ENCODE measurements at regions not wholly inside any gene's neighbourhood (a gene's known extent, or its start where the extent isn't known, plus 50 kb on each side); places are given as distances from the start of the nearest gene placed in this dataset.

DNA sequence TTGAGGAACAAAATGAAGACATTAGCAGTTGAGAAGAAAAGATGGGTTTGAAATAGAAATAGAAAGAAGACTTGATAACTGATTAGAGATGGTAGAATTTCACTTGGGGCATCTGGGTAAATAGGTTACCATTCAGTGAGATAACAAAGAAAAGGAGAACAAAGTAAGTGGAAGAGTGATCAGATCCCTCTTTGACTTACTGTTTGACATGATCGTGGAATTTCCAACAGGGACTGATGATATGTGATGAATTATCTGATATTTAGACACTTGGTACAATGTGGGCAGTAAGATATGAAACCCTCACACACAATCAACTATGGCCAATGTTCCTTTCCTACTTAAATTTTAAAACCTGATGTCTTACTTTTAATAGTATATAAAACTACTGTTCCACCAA, 70.1 kb upstream of the STARD4 start:
- Histone ChIP-seq H3K9me3 (no peaks in the 10 kb centered on the region), H3K27ac (no peak overlapping the region), H3K4me1 (ENCODE audit: control insufficient read depth in 1 of 2, low read depth in 2 of 2) (peaks cover 7 to 8% of the 10 kb centered on the region in 2 donors), H3K4me3 (no peak overlapping the region), H3K36me3 (no peaks in the 10 kb centered on the region), H3K27me3 (replicated peaks; ENCODE audit: insufficient read depth) (no peaks in the 10 kb centered on the region)
- DNase-seq (ENCODE audit: low spot score) (no peak), ATAC-seq (ENCODE audit: insufficient number of reproducible peaks, low FRiP score, low read depth) (no peak)
- TF ChIP-seq, protein P1, sequence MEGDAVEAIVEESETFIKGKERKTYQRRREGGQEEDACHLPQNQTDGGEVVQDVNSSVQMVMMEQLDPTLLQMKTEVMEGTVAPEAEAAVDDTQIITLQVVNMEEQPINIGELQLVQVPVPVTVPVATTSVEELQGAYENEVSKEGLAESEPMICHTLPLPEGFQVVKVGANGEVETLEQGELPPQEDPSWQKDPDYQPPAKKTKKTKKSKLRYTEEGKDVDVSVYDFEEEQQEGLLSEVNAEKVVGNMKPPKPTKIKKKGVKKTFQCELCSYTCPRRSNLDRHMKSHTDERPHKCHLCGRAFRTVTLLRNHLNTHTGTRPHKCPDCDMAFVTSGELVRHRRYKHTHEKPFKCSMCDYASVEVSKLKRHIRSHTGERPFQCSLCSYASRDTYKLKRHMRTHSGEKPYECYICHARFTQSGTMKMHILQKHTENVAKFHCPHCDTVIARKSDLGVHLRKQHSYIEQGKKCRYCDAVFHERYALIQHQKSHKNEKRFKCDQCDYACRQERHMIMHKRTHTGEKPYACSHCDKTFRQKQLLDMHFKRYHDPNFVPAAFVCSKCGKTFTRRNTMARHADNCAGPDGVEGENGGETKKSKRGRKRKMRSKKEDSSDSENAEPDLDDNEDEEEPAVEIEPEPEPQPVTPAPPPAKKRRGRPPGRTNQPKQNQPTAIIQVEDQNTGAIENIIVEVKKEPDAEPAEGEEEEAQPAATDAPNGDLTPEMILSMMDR (IDR thresholded peaks at IDR 0.05): no peak

DNA sequence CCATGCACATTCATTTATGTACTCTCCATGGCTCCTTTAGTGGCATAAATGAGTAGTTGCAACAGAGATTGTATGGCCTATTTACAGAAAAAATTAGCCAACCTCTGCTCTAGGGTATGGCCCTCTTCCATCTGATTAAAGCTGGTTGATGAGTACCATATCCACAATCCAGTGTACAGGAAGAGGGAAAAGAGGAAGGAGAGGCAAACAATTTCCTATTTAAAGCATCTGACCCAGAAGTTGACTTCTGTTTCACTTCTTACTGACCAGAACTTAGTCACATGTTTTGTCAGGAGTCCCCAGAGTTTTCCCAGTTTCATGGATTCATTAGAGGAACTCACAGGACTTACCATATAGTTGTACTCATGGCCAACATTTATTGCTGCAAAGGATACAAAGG, 68.6 kb upstream of the STARD4 start:
- H3K27ac ChIP-seq: no peak overlapping the region
- no peaks in the 10 kb centered on the region for H3K9me3 ChIP-seq
- DNase-seq (ENCODE audit: low spot score) (no peak), ATAC-seq (ENCODE audit: insufficient number of reproducible peaks, low FRiP score, low read depth) (no peak)
- H3K27me3 ChIP-seq (replicated peaks; ENCODE audit: insufficient read depth): no peaks in the 10 kb centered on the region
- H3K4me3 ChIP-seq: no peak overlapping the region
- H3K36me3 ChIP-seq: no peaks in the 10 kb centered on the region
- peaks cover 7 to 8% of the 10 kb centered on the region in 2 donors for H3K4me1 ChIP-seq (ENCODE audit: control insufficient read depth in 1 of 2, low read depth in 2 of 2)
- TF ChIP-seq, protein P1 (IDR thresholded peaks at IDR 0.05): no peak

DNA sequence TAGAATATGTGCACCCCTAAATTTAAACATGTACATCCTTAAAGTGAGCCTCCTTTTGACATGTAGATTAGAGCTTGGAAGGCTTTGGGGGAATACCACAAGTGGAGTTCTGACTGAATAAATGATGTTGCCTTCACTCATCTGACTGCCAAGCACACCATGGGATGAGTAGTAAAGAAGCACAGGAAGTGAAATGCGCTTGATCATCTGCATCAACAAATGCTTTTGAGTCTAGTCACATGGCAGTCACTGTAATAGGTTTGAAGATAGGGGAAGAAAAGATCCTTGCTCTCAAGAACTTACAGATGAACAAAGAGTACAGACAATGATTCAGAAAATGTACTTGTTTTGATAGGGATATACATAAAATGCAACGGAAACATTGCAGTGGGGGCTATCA, 62.0 kb upstream of the STARD4 start:
- no peak for ATAC-seq (ENCODE audit: insufficient number of reproducible peaks, low FRiP score, low read depth)
- H3K9me3 ChIP-seq: no peaks in the 10 kb centered on the region
- TF ChIP-seq, protein P1 (IDR thresholded peaks at IDR 0.05): no peak
- H3K36me3 ChIP-seq: no peaks in the 10 kb centered on the region
- DNase-seq (ENCODE audit: low spot score): no peak
- no peaks in the 10 kb centered on the region for H3K27me3 ChIP-seq (replicated peaks; ENCODE audit: insufficient read depth)
- H3K4me3 ChIP-seq: no peak overlapping the region
- H3K27ac ChIP-seq: no peak overlapping the region
- no peaks in the 10 kb centered on the region for H3K4me1 ChIP-seq (ENCODE audit: control insufficient read depth in 1 of 2, low read depth in 2 of 2)

DNA sequence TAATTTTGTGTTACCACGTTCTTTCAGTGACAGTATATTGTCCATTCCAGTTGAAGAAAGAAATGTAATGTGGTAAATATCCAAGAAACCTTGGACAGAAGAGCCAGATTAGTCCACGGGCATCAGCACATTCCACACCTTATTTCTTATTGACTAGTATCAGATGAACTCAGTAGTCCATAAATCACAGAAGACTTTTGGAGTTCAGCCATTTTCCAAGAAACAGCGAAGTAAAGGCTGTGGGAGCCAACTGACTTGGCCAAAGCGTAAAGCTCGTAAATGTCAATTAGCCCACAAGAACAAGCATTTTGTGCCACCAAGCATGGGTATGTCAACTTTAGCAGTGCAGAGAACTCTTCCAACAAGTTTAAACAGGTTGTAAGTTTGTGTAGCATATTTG, 60.2 kb upstream of the STARD4 start:
- no peaks in the 10 kb centered on the region for H3K4me1 ChIP-seq (ENCODE audit: control insufficient read depth in 1 of 2, low read depth in 2 of 2)
- no peaks in the 10 kb centered on the region for H3K36me3 ChIP-seq
- DNase-seq (ENCODE audit: low spot score) (no peak), ATAC-seq (ENCODE audit: insufficient number of reproducible peaks, low FRiP score, low read depth) (no peak)
- no peak overlapping the region for H3K27ac ChIP-seq
- H3K4me3 ChIP-seq: no peak overlapping the region
- H3K27me3 ChIP-seq (replicated peaks; ENCODE audit: insufficient read depth): no peaks in the 10 kb centered on the region
- H3K9me3 ChIP-seq: no peaks in the 10 kb centered on the region
- TF ChIP-seq, protein P1 (IDR thresholded peaks at IDR 0.05): no peak

DNA sequence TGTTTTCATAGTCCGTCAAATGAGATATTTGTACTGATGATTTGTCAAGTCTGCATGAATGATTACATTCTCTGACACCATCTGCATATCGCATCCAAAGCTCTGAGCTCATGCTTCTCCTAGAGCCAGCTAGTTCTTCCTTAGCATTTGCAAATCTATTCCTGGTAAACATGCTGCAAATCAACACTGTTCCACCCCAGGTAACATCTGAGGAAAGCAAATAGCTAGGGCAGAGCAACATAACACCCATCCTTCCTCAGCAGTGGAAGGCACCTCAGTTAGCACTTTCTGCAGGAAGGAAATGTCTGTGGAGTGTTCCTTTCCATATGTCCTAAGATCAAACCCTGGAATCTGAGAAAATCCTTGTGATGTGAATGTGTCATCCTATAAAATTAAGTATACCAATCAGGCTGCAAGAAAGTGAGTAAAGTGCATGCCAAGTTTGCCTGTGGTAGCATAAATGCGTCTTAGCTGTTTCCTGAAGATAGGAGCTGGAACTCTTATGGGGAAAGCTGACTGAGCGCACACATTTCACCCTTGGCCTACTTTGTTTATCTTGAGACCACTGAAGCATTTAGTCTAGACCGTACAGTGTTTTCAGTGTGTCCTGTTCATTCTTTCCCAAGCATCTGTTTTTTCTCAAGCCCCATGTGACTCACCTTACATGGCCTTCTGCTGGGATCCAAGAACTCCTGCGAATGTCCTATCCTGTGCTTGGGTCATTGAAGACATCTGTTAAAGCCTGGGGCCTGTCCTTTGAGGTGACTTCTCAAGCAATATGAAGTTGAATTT, 50.9 kb upstream of the STARD4 start:
- no peak for DNase-seq (ENCODE audit: low spot score)
- Histone ChIP-seq H3K4me3 (no peak overlapping the region), H3K36me3 (no peaks in the 10 kb centered on the region), H3K4me1 (ENCODE audit: control insufficient read depth in 1 of 2, low read depth in 2 of 2) (no peaks in the 10 kb centered on the region), H3K27ac (no peak overlapping the region), H3K9me3 (peaks cover 8% of the 10 kb centered on the region), H3K27me3 (replicated peaks; ENCODE audit: insufficient read depth) (no peaks in the 10 kb centered on the region)
- ATAC-seq (ENCODE audit: insufficient number of reproducible peaks, low FRiP score, low read depth): no peak
- TF ChIP-seq, protein P1 (IDR thresholded peaks at IDR 0.05): no peak
